ENCODE measurements at regions not wholly inside any gene's neighbourhood (a gene's known extent, or its start where the extent isn't known, plus 50 kb on each side); places are given as distances from the start of the nearest gene placed in this dataset.

- Histone ChIP-seq H3K27ac (replicated peaks; ENCODE audit: low read length) (no peak overlapping the region), H3K4me1 (ENCODE audit: control insufficient read depth in 2 of 2, insufficient read depth in 1 of 2, low read depth in 1 of 2, low read length in 2 of 2) (no peaks in the 10 kb centered on the region), H3K4me3 (ENCODE audit: low read length in 2 of 2) (no peak overlapping the region), H2BK5ac (ENCODE audit: low read length) (no peak overlapping the region), H2BK15ac (ENCODE audit: low read length) (no peak overlapping the region), H3K23ac (ENCODE audit: low read depth, low read length, poor library complexity) (no peak overlapping the region), H2BK12ac (ENCODE audit: low read length) (no peak overlapping the region), H3K4me2 (ENCODE audit: insufficient read depth, low read length, poor library complexity, severe bottlenecking) (no peak overlapping the region), H2BK120ac (ENCODE audit: low read depth, low read length) (no peak overlapping the region), H3K9me3 (replicated peaks in 1 of 2; ENCODE audit: control insufficient read depth in 2 of 2, insufficient read depth in 1 of 2, low read depth in 1 of 2, low read length in 2 of 2) (no peaks in the 10 kb centered on the region), H2AK5ac (ENCODE audit: low read depth, low read length) (no peak overlapping the region), H3K36me3 (replicated peaks in 1 of 2; ENCODE audit: control insufficient read depth in 2 of 2, insufficient read depth in 2 of 2, low read length in 2 of 2) (no peaks in the 10 kb centered on the region), H3K18ac (ENCODE audit: low read length) (no peak overlapping the region), H3K27me3 (ENCODE audit: control insufficient read depth in 3 of 3, insufficient read depth in 3 of 3, low read depth in 1 of 3, low read length in 3 of 3) (no peaks in the 10 kb centered on the region), H4K8ac (ENCODE audit: low read depth, low read length) (no peak overlapping the region), H4K91ac (ENCODE audit: low read depth, low read length, poor library complexity) (no peak overlapping the region), H3K79me1 (ENCODE audit: low read depth, low read length) (no peaks in the 10 kb centered on the region), H3K14ac (ENCODE audit: low read length) (no peak overlapping the region), H3K9ac (ENCODE audit: low read depth, low read length, poor library complexity) (no peak overlapping the region), H2AFZ (ENCODE audit: low read length) (no peak overlapping the region), H3K4ac (ENCODE audit: low read length) (no peak overlapping the region)
- no CpG with 5 or more reads among the region's 2 CpGs for WGBS, 2 donors (ENCODE audit: extremely low coverage in 2 of 2, insufficient read length in 2 of 2, insufficient replicate concordance in 1 of 2)
- no peak for DNase-seq (ENCODE audit: low spot score)
These were observed 211.7 kb downstream of the ABHD5 start for GRCh38 chr3:43902415-43902814.

- Histone ChIP-seq H3K4me1 (ENCODE audit: control insufficient read depth in 2 of 2, insufficient read depth in 1 of 2, low read depth in 1 of 2, low read length in 2 of 2) (peaks cover 0 to 2% of the 10 kb centered on the region in 2 donors), H2BK5ac (ENCODE audit: low read length) (no peak overlapping the region), H3K27me3 (ENCODE audit: control insufficient read depth in 3 of 3, insufficient read depth in 3 of 3, low read depth in 1 of 3, low read length in 3 of 3) (no peaks in the 10 kb centered on the region), H3K4ac (ENCODE audit: low read length) (no peak overlapping the region), H3K4me3 (ENCODE audit: low read length in 2 of 2) (no peak overlapping the region), H2BK120ac (ENCODE audit: low read depth, low read length) (no peak overlapping the region), H2AFZ (ENCODE audit: low read length) (no peak overlapping the region), H2AK5ac (ENCODE audit: low read depth, low read length) (no peak overlapping the region), H3K9ac (ENCODE audit: low read depth, low read length, poor library complexity) (no peak overlapping the region), H3K79me1 (ENCODE audit: low read depth, low read length) (no peaks in the 10 kb centered on the region), H3K9me3 (replicated peaks in 1 of 2; ENCODE audit: control insufficient read depth in 2 of 2, insufficient read depth in 1 of 2, low read depth in 1 of 2, low read length in 2 of 2) (no peaks in the 10 kb centered on the region), H3K18ac (ENCODE audit: low read length) (no peak overlapping the region), H2BK15ac (ENCODE audit: low read length) (no peak overlapping the region), H3K14ac (ENCODE audit: low read length) (no peak overlapping the region), H3K23ac (ENCODE audit: low read depth, low read length, poor library complexity) (no peak overlapping the region), H3K27ac (replicated peaks; ENCODE audit: low read length) (no peak overlapping the region), H4K91ac (ENCODE audit: low read depth, low read length, poor library complexity) (no peak overlapping the region), H3K4me2 (ENCODE audit: insufficient read depth, low read length, poor library complexity, severe bottlenecking) (no peak overlapping the region), H4K8ac (ENCODE audit: low read depth, low read length) (no peak overlapping the region), H2BK12ac (ENCODE audit: low read length) (no peak overlapping the region), H3K36me3 (replicated peaks in 1 of 2; ENCODE audit: control insufficient read depth in 2 of 2, insufficient read depth in 2 of 2, low read length in 2 of 2) (no peaks in the 10 kb centered on the region)
- WGBS, 2 donors (ENCODE audit: extremely low coverage in 2 of 2, insufficient read length in 2 of 2, insufficient replicate concordance in 1 of 2), result no CpG with 5 or more reads among the region's 1 CpG
- DNase-seq (ENCODE audit: low spot score), result no peak
These were observed 214.4 kb downstream of the ABHD5 start for GRCh38 chr3:43905157-43905556.

GRCh38 chr3:43906849-43907507 lies 216.2 kb downstream of the ABHD5 start:
- Histone ChIP-seq H3K9me3 (replicated peaks in 1 of 2; ENCODE audit: control insufficient read depth in 2 of 2, insufficient read depth in 1 of 2, low read depth in 1 of 2, low read length in 2 of 2) (no peaks in the 10 kb centered on the region), H3K36me3 (replicated peaks in 1 of 2; ENCODE audit: control insufficient read depth in 2 of 2, insufficient read depth in 2 of 2, low read length in 2 of 2) (no peaks in the 10 kb centered on the region), H3K4ac (ENCODE audit: low read length) (no peak overlapping the region), H3K27ac (replicated peaks; ENCODE audit: low read length) (no peak overlapping the region), H3K4me2 (ENCODE audit: insufficient read depth, low read length, poor library complexity, severe bottlenecking) (no peak overlapping the region), H2AFZ (ENCODE audit: low read length) (no peak overlapping the region), H4K8ac (ENCODE audit: low read depth, low read length) (no peak overlapping the region), H3K14ac (ENCODE audit: low read length) (peak overlapping the region; percentile 13), H2BK12ac (ENCODE audit: low read length) (no peak overlapping the region), H3K4me1 (ENCODE audit: control insufficient read depth in 2 of 2, insufficient read depth in 1 of 2, low read depth in 1 of 2, low read length in 2 of 2) (peaks cover 0 to 2% of the 10 kb centered on the region in 2 donors), H2AK5ac (ENCODE audit: low read depth, low read length) (no peak overlapping the region), H3K79me1 (ENCODE audit: low read depth, low read length) (no peaks in the 10 kb centered on the region), H2BK5ac (ENCODE audit: low read length) (no peak overlapping the region), H3K27me3 (ENCODE audit: control insufficient read depth in 3 of 3, insufficient read depth in 3 of 3, low read depth in 1 of 3, low read length in 3 of 3) (no peaks in the 10 kb centered on the region), H3K23ac (ENCODE audit: low read depth, low read length, poor library complexity) (no peak overlapping the region), H4K91ac (ENCODE audit: low read depth, low read length, poor library complexity) (peak overlapping the region; percentile 77), H3K9ac (ENCODE audit: low read depth, low read length, poor library complexity) (no peak overlapping the region), H3K4me3 (ENCODE audit: low read length in 2 of 2) (no peak overlapping the region), H3K18ac (ENCODE audit: low read length) (peak overlapping the region; percentile 41), H2BK120ac (ENCODE audit: low read depth, low read length) (no peak overlapping the region), H2BK15ac (ENCODE audit: low read length) (no peak overlapping the region)
- no CpG with 5 or more reads among the region's 8 CpGs for WGBS, 2 donors (ENCODE audit: extremely low coverage in 2 of 2, insufficient read length in 2 of 2, insufficient replicate concordance in 1 of 2)
- DNase-seq (ENCODE audit: low spot score), result no peak

GRCh38 chr3:43907508-43907858 lies 216.7 kb downstream of the ABHD5 start:
- H3K9ac ChIP-seq (ENCODE audit: low read depth, low read length, poor library complexity), result no peak overlapping the region
- no peak overlapping the region for H3K14ac ChIP-seq (ENCODE audit: low read length)
- H2BK5ac ChIP-seq (ENCODE audit: low read length), result no peak overlapping the region
- no peaks in the 10 kb centered on the region for H3K36me3 ChIP-seq (replicated peaks in 1 of 2; ENCODE audit: control insufficient read depth in 2 of 2, insufficient read depth in 2 of 2, low read length in 2 of 2)
- H3K23ac ChIP-seq (ENCODE audit: low read depth, low read length, poor library complexity), result no peak overlapping the region
- no peak overlapping the region for H2BK12ac ChIP-seq (ENCODE audit: low read length)
- no peak for DNase-seq (ENCODE audit: low spot score)
- no peak overlapping the region for H3K27ac ChIP-seq (replicated peaks; ENCODE audit: low read length)
- no peaks in the 10 kb centered on the region for H3K79me1 ChIP-seq (ENCODE audit: low read depth, low read length)
- H3K18ac ChIP-seq (ENCODE audit: low read length), result no peak overlapping the region
- no peak overlapping the region for H2BK15ac ChIP-seq (ENCODE audit: low read length)
- no peaks in the 10 kb centered on the region for H3K9me3 ChIP-seq (replicated peaks in 1 of 2; ENCODE audit: control insufficient read depth in 2 of 2, insufficient read depth in 1 of 2, low read depth in 1 of 2, low read length in 2 of 2)
- H3K4me2 ChIP-seq (ENCODE audit: insufficient read depth, low read length, poor library complexity, severe bottlenecking), result no peak overlapping the region
- H3K27me3 ChIP-seq (ENCODE audit: control insufficient read depth in 3 of 3, insufficient read depth in 3 of 3, low read depth in 1 of 3, low read length in 3 of 3), result no peaks in the 10 kb centered on the region
- H3K4me3 ChIP-seq (ENCODE audit: low read length in 2 of 2), result no peak overlapping the region
- no peak overlapping the region for H4K91ac ChIP-seq (ENCODE audit: low read depth, low read length, poor library complexity)
- no peak overlapping the region for H4K8ac ChIP-seq (ENCODE audit: low read depth, low read length)
- H3K4ac ChIP-seq (ENCODE audit: low read length), result no peak overlapping the region
- no CpG with 5 or more reads among the region's 1 CpG for WGBS, 2 donors (ENCODE audit: extremely low coverage in 2 of 2, insufficient read length in 2 of 2, insufficient replicate concordance in 1 of 2)
- peaks cover 0 to 2% of the 10 kb centered on the region in 2 donors for H3K4me1 ChIP-seq (ENCODE audit: control insufficient read depth in 2 of 2, insufficient read depth in 1 of 2, low read depth in 1 of 2, low read length in 2 of 2)
- H2AK5ac ChIP-seq (ENCODE audit: low read depth, low read length), result no peak overlapping the region
- H2AFZ ChIP-seq (ENCODE audit: low read length), result no peak overlapping the region
- no peak overlapping the region for H2BK120ac ChIP-seq (ENCODE audit: low read depth, low read length)

Measured in neuronal stem cell (in vitro differentiated cells).